ENCODE measurements at regions not wholly inside any gene's neighbourhood (a gene's known extent, or its start where the extent isn't known, plus 50 kb on each side); places are given as distances from the start of the nearest gene placed in this dataset.

DNA sequence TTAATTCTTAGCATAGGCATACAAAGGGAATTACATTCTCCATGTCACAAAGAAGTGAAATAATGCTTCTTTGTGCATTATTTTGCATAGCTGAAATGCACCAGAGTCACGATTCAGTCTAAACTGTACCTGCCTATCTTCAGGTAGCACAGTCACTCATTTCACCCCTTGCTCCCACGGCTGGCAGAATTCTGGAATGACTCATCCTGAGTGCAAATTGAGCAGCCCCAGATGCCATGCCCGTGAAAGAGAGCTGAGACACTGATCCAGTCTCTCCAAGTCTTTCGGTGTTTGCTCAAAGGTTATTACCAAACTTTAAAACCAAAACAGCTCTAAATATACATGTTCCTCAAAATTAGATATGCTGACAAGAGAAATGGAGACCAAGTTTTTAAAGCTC, 168.3 kb upstream of the POU3F3 start:
- TF ChIP-seq, protein P1, sequence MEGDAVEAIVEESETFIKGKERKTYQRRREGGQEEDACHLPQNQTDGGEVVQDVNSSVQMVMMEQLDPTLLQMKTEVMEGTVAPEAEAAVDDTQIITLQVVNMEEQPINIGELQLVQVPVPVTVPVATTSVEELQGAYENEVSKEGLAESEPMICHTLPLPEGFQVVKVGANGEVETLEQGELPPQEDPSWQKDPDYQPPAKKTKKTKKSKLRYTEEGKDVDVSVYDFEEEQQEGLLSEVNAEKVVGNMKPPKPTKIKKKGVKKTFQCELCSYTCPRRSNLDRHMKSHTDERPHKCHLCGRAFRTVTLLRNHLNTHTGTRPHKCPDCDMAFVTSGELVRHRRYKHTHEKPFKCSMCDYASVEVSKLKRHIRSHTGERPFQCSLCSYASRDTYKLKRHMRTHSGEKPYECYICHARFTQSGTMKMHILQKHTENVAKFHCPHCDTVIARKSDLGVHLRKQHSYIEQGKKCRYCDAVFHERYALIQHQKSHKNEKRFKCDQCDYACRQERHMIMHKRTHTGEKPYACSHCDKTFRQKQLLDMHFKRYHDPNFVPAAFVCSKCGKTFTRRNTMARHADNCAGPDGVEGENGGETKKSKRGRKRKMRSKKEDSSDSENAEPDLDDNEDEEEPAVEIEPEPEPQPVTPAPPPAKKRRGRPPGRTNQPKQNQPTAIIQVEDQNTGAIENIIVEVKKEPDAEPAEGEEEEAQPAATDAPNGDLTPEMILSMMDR (IDR thresholded peaks at IDR 0.05; ENCODE audit: borderline replicate concordance, extremely low read depth, low read length, poor library complexity, severe bottlenecking) = no peak
- no peak for TF ChIP-seq EZH2 (IDR thresholded peaks at IDR 0.05; ENCODE audit: borderline replicate concordance, low read depth, low read length, severe bottlenecking)
